UCSD-AML1 (cell line): ENCODE measurements at regions not wholly inside any gene's neighbourhood (a gene's known extent, or its start where the extent isn't known, plus 50 kb on each side); places are given as distances from the start of the nearest gene placed in this dataset.

Experiments
- DNase-seq: peaks from one replicate; lab custom pipeline; 2025; ENCODE audit not compliant: unreplicated experiment; lab: John Stamatoyannopoulos, UW

GRCh38 chr6:105966481-105966880 is 119.7 kb upstream of the PRDM1 start:
- DNase-seq: no peak

- no peak for DNase-seq
Observed at GRCh38 chr6:105964979-105965760, 121.0 kb upstream of the PRDM1 start.

- DNase-seq: no peak
Observed at GRCh38 chr6:105954148-105954547, 132.0 kb upstream of the PRDM1 start.

DNA sequence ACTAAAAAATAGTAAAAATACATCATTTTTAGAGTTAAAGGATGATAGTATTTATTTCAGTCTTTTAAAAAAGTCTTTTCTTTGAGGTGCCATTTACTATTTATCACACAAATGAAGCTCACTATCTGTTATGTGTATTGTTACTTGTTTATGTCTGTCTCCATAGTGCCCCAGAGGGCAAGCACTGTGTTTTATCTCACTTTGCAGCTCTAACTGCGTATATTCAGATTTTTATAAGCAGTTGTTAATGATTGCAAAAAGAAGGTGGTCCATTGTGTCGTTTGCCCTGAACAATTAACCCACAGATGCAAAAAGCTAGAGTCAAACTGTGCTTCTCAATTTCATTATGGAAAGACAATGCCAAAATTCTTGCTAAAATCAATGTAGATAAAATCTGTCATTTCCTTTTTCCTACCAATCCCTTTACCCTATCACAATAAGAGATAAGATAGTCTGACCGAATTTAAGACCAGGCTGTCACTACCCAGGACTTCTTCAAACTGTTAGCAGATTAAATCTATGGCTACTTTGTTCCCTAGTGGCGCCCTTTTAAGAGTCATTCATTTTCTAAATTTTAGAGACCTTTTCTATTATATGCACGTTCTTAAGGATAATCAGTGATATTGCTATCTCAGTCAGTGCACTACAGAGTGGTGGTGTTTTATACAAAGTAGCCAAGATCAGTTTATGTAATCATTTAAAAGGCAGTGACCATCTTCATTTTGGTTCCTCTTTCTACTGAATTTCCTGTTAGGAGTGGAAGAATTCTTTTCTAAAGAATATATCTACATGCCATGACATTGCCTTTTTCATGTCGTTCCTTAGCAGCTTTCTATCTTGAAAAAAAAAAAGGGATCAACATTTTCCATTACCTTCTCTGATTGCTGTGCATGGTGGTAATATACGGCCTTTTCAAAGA is 133.1 kb upstream of the PRDM1 start:
- DNase-seq: no peak

DNA sequence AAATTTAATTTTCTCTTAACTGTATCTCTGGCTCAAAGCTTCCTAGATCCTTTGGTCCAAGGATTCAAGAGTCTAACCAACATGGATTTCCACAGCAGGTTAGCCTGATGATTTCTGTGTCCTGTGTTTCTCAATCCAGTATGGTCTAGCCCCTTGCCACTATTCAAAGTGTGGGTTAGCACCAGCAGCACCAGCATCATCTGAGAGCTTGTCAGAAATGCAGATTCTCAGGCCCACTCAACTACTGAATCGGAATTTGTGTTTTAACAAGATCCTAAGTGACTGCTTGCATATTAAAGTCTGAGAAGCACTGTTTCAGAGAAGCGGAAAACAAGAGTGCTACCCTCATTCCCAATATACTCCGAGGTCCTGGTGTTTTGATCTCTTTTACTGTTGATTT is 133.8 kb upstream of the PRDM1 start:
- DNase-seq: no peak

GRCh38 chr6:105951322-105951721 is 134.8 kb upstream of the PRDM1 start:
- no peak for DNase-seq

GRCh38 chr6:105949869-105950268 is 136.3 kb upstream of the PRDM1 start:
- no peak for DNase-seq

DNA sequence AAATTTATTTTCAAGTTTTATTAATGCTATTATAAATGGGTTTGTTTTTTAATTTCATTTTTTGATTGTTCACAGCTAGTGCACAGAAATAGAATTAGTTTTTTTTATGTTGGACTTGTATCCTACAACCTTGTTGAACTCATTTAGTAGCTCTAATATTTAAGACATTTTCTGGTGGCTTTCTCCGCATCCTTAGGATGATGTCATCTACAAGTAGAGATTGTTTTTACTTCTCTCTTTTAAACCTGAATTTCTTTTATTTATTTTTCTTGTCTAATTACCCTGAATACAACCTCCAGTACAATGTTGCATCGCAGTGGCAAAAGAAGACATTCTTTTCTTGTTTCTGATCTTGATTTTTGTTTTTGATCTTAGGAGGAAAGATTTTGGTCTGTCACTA is 142.6 kb upstream of the PRDM1 start:
- DNase-seq: no peak

DNA sequence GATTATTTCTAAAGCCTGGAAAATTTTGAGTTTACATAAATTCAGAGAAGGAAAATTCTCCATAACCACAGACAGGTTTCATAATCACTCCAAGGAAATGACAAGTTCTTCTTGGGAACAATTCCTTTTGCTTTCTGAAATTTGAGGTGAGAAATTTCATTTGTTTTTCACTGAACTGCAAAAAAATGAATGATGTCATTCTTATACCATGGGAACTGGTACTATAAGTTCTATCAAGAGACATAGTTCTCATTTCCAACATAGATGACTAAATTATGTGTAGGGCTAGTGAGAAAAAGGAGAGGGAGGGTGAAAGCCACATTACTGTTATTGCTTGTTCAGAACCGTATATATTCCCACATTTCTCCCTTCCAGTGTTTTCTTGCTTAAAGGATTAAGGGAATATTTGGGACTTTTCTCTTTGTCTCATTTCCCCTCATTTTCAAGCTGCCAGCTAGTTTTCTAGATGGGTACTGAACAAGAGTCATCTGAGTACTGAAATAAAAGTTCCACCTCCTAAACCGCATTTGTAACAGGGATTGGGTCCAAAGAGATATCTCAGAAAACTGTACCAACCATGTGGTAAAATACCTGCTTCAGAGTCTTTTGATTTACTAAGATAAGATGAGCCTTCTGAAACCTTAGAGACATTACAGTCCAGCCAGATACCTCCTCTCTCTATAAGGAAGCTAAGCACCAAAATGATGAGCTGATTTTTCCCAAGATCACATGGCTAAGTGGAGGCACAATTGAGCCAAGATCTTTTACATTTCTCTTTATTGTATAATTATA is 144.3 kb upstream of the PRDM1 start:
- no peak for DNase-seq

GRCh38 chr6:105940990-105941389 is 145.1 kb upstream of the PRDM1 start:
- DNase-seq: no peak

- no peak for DNase-seq
Observed at GRCh38 chr6:105936972-105937371, 149.2 kb upstream of the PRDM1 start.

DNA sequence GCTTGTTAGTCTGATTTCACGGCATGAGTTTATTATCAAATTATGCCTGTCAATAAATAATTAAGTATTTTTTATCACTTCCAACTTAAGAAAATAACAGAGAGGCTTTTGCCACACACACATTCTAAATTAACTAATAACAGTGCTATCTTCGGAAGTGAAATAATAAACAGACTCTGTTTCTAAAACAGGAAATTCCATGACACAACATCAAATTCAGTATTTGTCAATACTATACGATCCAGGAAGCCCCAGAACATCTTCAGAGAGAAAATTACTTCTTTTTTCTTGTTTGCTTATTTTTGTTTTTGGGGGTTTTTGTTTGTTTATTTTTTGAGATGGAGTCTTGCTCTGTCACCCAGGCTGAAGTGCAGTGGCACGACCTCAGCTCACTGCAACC is 150.7 kb upstream of the PRDM1 start:
- no peak for DNase-seq

DNA sequence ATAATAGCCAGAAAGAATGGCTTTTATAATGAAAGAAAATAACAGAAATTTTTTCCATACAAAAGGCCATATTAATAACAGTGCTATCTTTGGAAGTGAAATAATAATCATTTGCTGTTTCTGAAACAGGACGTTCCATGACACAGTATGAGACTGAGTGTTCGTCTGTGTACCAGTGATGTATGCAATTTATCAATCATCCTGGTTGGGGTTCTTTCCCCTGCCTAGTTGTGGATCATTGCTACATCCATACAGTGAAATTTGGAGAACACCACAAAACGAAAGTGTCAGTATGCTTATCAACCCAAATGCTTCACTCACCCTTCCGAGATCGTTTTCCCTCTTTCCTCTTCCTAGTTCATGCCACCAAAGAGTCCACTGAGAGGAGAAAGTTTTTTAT is 151.4 kb upstream of the PRDM1 start:
- no peak for DNase-seq

GRCh38 chr6:105932440-105932839 is 153.7 kb upstream of the PRDM1 start:
- no peak for DNase-seq

DNA sequence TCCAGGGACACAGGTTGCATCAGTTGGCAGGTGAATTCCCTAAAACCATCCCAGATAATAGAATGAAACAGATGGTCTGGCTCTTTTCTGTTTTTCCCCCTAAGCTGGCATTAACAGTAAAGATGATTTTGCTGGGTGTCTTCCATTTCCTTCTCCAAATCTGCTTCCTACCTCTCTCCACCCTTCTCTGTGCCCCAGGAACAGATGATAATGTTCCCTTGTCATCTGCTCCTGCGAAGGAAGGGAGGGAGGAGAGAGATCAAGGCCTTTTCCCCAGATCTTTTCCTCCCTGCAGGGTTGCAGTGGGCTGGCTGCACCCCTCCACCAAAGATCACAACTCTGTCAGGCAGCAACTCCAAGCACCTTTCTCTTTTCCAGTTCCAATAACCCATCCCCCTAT is 156.5 kb upstream of the PRDM1 start:
- DNase-seq: no peak

DNA sequence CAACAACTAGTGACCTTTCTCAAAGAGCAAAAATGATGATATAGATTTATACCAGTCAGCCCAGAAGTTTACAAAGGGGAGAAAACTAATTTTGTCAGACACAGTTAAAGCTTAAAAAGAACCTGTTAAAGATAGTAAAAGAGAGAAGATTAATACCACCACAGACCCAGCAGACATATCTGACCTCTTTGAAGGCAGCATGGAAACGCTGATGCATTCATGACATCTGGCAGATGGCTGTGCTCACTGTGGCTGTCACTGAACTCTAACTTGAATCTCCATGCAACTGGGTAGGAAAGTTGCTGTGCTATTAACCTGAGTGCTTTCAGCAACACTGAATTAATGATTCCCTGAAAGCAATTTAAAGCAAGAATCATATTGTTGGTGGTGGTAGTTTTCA is 159.8 kb upstream of the PRDM1 start:
- no peak for DNase-seq

GRCh38 chr6:105925706-105926105 is 160.4 kb upstream of the PRDM1 start:
- DNase-seq: no peak

- no peak for DNase-seq
Observed at GRCh38 chr6:105921781-105922180, 164.4 kb upstream of the PRDM1 start.

DNA sequence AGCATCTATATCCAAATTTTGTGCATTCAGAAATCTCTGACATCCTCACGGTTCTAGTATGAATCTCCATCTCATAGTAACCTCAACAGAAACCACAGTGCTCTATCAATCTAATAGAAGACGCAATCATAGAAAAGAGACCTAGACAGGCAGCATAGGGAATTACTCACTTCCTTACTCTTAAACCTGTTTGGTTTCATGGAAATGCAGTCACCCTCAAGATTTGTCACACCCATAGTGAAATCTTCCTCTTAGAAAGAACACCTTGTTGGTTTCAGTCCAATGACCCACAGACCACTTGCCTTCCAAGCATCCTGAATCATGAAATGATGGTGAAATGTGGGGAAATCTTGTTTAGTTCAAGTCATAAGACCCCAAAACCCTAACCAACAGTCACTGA is 166.1 kb upstream of the PRDM1 start:
- DNase-seq: no peak

- no peak for DNase-seq
Observed at GRCh38 chr6:105917038-105917695, 169.0 kb upstream of the PRDM1 start.

DNA sequence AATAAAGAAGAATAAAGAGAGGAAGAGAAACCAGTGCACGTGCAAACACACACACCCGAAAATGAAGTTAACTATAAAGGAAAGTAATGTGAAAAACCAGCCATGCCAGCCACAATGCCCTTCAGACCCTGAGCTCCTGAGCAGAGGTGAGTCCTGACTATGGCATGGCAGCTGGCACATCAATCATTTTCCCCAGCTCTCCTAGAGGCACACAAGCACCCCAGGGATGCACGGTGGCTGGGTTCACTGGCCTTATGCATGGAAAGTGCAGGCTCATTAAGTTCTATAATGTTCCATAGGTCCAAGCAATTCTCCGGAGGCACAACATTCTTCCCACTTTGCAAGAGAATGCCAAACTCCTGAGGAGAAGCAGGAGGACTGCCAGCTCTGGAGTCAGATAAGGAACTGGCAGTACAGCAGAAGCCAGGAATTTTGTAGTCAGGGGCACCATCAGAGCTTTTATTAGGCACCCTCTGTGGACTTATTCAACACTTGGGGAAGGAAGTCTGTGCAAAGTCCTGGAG is 175.0 kb upstream of the PRDM1 start:
- DNase-seq: no peak
